HUES6 (cell line): ENCODE measurements at regions not wholly inside any gene's neighbourhood (a gene's known extent, or its start where the extent isn't known, plus 50 kb on each side); places are given as distances from the start of the nearest gene placed in this dataset.
"Not testable (repeated sequence)": the region's sequence is repeated elsewhere in the genome, so short reads cannot be mapped to it uniquely, and the experiment has no call there.

Source experiments
- H3K27ac ChIP-seq: 2 replicates; pipeline ENCODE4 v1.7.0; 2013; ENCODE audit warnings: low read depth, mild to moderate bottlenecking, low read length, inconsistent platforms
- H3K27me3 ChIP-seq: 2 replicates; pipeline ENCODE4 v1.6.1; 2013; ENCODE audit warnings: low read length; ENCODE audit not compliant: control insufficient read depth, insufficient read depth
- H3K36me3 ChIP-seq: 2 replicates; pipeline ENCODE4 v1.6.1; 2013; ENCODE audit warnings: low read length; ENCODE audit not compliant: control insufficient read depth, insufficient read depth
- H3K4me1 ChIP-seq: 2 replicates; pipeline ENCODE4 v1.6.1; 2013; ENCODE audit warnings: low read length; ENCODE audit not compliant: control insufficient read depth, insufficient read depth
- H3K4me3 ChIP-seq: 2 replicates; pipeline ENCODE4 v1.5.1; 2013; ENCODE audit warnings: low read depth, low read length
- H3K9ac ChIP-seq: one replicate; pipeline ENCODE4 v1.6.1; 2013; ENCODE audit warnings: mild to moderate bottlenecking, low read length
- H3K9me3 ChIP-seq: 2 replicates; pipeline ENCODE4 v1.6.1; 2013; ENCODE audit warnings: low read depth, low read length; ENCODE audit not compliant: control insufficient read depth, insufficient read depth

GRCh38 chr7:25050223-25050622 lies 70.2 kb upstream of the OSBPL3 start:
- H3K9ac ChIP-seq, result no peak overlapping the region
- no peak overlapping the region for H3K27ac ChIP-seq

GRCh38 chr7:25048444-25048834 lies 68.5 kb upstream of the OSBPL3 start:
- H3K4me1 ChIP-seq, result no peaks in the 10 kb centered on the region
- H3K36me3 ChIP-seq, result no peaks in the 10 kb centered on the region
- 0 out of 2 replicates have a peak, but pooled peaks cover 5% of the 10 kb centered on the region for H3K9me3 ChIP-seq
- H3K27ac ChIP-seq, result no peak overlapping the region
- H3K27me3 ChIP-seq, result no peaks in the 10 kb centered on the region
- H3K4me3 ChIP-seq, result 0 out of 2 replicates have a peak overlapping the region, but pooled peaks have one; percentile 46
- H3K9ac ChIP-seq, result no peak overlapping the region

More at GRCh38 chr7:25050223-25050622, 70.2 kb upstream of the OSBPL3 start:
- no peaks in the 10 kb centered on the region for H3K36me3 ChIP-seq
- H3K27me3 ChIP-seq, result no peaks in the 10 kb centered on the region
- 0 out of 2 replicates have a peak, but pooled peaks cover 5% of the 10 kb centered on the region for H3K9me3 ChIP-seq
- no peaks in the 10 kb centered on the region for H3K4me1 ChIP-seq
- H3K4me3 ChIP-seq, result no peak overlapping the region

GRCh38 chr7:25047571-25048443 lies 67.8 kb upstream of the OSBPL3 start:
- H3K27me3 ChIP-seq, H3K9ac ChIP-seq, H3K9me3 ChIP-seq, H3K36me3 ChIP-seq, H3K4me1 ChIP-seq, H3K27ac ChIP-seq: not testable (repeated sequence)
- peak overlapping the region; percentile 46 for H3K4me3 ChIP-seq

DNA sequence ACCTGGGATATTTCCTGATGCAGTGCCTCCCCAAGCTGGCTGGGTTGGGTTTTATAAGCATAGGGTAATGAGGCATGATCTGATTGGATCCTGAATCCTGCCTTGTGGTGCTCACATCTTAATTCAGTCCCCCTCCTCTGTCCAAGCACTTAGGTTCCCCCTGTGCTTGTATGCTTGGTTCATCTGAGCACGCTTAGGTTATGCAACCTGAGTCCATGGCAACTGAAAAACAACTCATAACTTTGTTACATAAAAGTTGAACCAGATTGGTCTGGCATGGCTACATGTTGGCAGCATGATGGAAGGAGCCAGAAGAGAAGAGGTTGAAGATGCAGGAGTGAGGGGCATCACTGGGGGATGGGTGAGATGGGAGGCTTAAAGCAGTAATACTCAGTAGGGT lies 57.3 kb upstream of the OSBPL3 start:
- Histone ChIP-seq H3K9me3 (no peaks in the 10 kb centered on the region; the same call in 1 of the 2 replicates), H3K4me3 (no peak overlapping the region), H3K4me1 (no peaks in the 10 kb centered on the region), H3K9ac (no peak overlapping the region), H3K27me3 (no peaks in the 10 kb centered on the region), H3K36me3 (no peaks in the 10 kb centered on the region), H3K27ac (no peak overlapping the region)

DNA sequence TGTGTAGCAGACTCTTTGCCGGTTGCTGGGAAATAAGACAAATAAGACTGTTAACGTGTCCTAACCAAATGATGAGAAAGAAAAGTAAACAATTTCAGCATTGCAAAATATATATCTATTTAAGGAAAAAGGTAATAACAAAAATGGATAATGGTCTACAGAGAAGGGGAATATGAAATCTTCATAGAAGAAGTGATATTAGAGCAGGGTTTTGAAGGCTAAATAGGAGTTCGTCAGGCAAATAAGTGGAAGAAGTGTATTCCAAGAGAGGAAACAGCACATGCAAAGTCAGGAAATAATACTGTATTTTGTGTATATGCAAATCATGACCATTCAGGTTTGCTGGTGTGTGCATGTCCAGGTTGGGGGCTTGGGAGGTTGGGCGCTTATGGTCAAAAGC lies 55.3 kb upstream of the OSBPL3 start:
- H3K4me1 ChIP-seq, result no peaks in the 10 kb centered on the region
- H3K9ac ChIP-seq, result no peak overlapping the region
- H3K27me3 ChIP-seq, result no peaks in the 10 kb centered on the region
- H3K36me3 ChIP-seq, result no peaks in the 10 kb centered on the region
- H3K9me3 ChIP-seq, result no peaks in the 10 kb centered on the region; the same call in 1 of the 2 replicates
- H3K4me3 ChIP-seq, result no peak overlapping the region
- no peak overlapping the region for H3K27ac ChIP-seq

GRCh38 chr7:25034136-25034535 lies 54.2 kb upstream of the OSBPL3 start:
- Histone ChIP-seq H3K9ac (no peak overlapping the region), H3K36me3 (no peaks in the 10 kb centered on the region), H3K4me1 (0 out of 2 replicates have a peak, but pooled peaks cover under 1% of the 10 kb centered on the region), H3K27ac (no peak overlapping the region), H3K4me3 (no peak overlapping the region), H3K9me3 (no peaks in the 10 kb centered on the region; the same call in 1 of the 2 replicates), H3K27me3 (no peaks in the 10 kb centered on the region)

DNA sequence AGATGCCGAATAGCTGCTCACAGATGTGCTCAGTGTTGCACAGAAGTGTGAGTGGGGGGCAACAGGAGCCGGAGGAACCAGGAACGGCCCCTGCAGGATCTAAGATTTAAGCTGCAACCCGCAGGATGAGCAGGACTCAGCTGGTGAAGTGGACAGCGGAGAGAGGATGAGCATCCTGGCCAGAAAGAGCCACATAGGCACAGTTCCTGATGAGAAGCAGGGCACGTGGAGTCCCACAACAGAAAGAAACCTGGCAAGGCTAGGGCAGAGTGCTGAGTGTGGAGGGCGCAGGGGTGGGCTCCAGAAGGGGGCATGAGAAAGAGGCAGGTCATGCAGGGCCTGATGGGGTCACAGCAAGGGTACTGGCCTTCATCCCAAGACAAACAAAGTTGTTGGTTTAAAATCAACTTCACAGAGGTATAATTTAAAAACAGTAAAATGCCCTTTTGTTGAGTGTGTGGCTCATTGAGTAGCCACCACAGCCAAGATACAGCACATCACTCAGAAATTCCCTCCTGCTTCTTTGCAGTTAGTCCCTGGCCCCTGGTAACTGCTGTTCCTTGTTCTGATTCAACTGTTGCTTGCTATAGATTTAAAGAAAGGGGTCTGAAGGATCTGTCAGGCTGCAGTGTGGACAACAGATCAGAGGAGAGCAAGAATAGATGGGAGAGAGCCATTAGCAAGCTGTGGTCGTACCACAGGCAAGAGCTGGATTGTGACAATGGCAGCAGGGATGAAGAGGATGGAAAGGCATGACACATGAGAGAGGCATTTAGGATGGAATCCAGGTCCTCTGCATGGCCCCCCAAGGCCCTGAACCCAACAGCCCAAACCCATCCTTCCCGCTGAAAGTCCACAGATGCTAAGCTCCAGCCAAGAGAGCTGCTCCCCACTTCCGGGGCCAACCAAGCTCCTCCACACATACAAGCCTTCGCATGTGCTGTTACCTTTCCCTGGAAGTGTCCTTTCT lies 53.1 kb upstream of the OSBPL3 start:
- Histone ChIP-seq H3K4me3 (no peak overlapping the region), H3K27me3 (no peaks in the 10 kb centered on the region), H3K27ac (no peak overlapping the region), H3K36me3 (no peaks in the 10 kb centered on the region), H3K9me3 (no peaks in the 10 kb centered on the region; the same call in 1 of the 2 replicates), H3K9ac (no peak overlapping the region), H3K4me1 (peaks cover 8% of the 10 kb centered on the region; the same call in 1 of the 2 replicates)

GRCh38 chr7:25031432-25031831 lies 51.5 kb upstream of the OSBPL3 start:
- Histone ChIP-seq H3K9me3 (no peaks in the 10 kb centered on the region; the same call in 1 of the 2 replicates), H3K4me1 (peaks cover 8% of the 10 kb centered on the region; the same call in 1 of the 2 replicates), H3K36me3 (no peaks in the 10 kb centered on the region), H3K27ac (no peak overlapping the region), H3K4me3 (no peak overlapping the region), H3K9ac (no peak overlapping the region), H3K27me3 (no peaks in the 10 kb centered on the region)

- no peaks in the 10 kb centered on the region for H3K27me3 ChIP-seq
- H3K4me3 ChIP-seq, result no peak overlapping the region
- no peaks in the 10 kb centered on the region for H3K36me3 ChIP-seq
- H3K9ac ChIP-seq, result no peak overlapping the region
- H3K4me1 ChIP-seq, result peaks cover 11% of the 10 kb centered on the region
- H3K27ac ChIP-seq, result no peak overlapping the region
- H3K9me3 ChIP-seq, result no peaks in the 10 kb centered on the region
These were observed 51.0 kb upstream of the OSBPL3 start for GRCh38 chr7:25031007-25031406.
